ENCODE measurements at regions not wholly inside any gene's neighbourhood (a gene's known extent, or its start where the extent isn't known, plus 50 kb on each side); places are given as distances from the start of the nearest gene placed in this dataset.
"Not testable (repeated sequence)": the region's sequence is repeated elsewhere in the genome, so short reads cannot be mapped to it uniquely, and the experiment has no call there.

GRCh38 chr2:34787341-34787740 lies 1188.2 kb upstream of the FAM98A start:
- no peak for FAIRE-seq

DNA sequence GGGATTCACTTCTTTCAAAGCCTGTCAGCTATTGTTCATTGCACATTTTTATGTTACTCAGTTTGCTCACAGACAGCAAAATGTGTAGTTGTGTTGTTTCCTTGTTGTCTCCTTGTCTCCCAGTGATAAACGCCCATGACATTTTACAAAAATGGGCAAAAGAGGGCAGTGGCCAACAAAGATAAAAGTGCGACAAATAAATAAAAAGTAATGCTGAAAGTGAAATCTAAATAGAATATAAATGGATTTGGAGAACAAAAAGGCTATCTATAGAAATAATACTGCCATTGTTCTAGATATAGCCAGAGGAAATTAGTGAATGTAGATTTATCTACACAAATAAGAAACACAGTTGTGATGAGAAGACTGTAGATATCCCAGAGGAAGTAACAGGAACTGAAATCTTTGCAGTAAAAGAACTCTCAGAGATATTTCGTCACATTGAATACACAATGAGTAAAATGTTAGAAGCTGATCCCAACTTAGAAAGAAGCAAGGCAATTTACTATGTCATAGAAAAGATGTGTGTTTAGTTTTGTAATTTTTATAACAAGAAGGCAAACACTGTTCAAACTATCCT lies 1186.2 kb upstream of the FAM98A start:
- no peak for FAIRE-seq

DNA sequence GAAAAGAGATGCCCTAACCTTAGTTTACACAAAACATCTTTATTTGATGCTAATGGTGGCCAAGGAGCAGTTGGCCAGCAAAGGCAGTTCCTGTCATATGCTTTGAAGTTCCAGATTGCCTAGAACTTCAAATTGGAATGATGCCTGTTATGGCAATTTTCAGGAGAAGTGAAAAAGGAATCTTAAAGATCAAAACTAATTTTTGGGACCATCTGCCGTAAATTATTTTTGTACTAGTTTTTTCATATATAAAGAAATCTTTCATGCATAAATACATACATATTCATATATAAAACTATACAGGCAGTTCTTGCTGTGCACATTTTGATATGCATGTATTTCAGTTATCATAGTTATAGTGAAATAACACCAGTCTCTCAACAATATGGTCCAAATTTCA lies 1185.6 kb upstream of the FAM98A start:
- FAIRE-seq = no peak

DNA sequence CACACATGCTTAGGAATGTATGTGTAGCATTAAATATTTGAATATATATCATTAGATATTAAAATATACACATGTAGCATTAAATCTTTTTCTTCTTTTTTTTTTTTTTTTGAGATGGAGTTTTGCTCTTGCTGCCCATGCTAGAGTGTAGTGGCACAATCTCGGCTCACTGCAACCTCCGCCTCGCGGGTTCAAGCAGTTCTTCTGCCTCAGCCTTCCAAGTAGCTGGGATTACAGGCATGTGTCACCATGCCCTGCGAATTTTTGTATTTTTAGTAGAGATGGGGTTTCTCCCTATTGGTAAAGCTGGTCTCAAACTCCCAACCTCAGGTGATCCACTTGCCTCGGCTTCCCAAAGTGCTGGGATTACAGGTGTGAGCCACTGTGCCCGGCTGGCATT lies 1151.6 kb upstream of the FAM98A start:
- not testable (repeated sequence) for FAIRE-seq

DNA sequence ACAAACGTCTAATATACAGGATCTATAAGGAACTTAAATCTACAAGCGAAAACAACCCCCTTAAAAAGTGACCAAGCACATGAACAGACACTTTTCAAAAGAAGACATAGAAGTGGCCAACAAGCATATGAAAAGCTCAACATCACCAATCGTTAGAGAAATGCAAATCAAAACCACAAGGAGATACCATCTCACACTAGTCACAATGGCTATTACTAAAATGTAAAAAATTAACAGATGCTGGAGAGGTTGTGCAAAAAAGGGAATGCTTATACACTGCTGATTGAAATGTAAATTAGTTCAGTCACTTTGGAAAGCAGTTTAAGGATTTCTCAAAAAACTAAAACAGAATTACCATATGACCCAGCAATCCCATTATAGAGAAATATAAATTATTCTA lies 1148.5 kb upstream of the FAM98A start:
- FAIRE-seq = no peak

DNA sequence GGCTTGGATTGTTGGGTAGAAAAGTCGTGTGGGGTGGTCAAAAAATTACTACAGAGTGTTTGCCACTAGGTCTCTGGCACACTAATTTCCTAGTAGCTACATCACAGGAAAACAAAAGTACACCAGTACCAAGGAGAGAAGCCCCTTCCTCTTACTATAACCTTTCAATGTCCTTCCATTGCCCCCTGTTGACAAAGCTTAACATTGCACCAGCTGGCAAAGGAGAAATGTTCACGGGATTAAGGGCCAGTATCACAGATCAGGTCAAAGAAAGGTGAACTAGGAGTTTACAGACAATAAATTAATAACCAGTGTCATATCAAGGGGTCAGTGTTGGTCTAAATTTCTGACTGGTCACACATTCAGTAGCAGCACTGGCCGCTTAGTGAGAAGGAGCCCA lies 1139.6 kb upstream of the FAM98A start:
- FAIRE-seq = no peak

DNA sequence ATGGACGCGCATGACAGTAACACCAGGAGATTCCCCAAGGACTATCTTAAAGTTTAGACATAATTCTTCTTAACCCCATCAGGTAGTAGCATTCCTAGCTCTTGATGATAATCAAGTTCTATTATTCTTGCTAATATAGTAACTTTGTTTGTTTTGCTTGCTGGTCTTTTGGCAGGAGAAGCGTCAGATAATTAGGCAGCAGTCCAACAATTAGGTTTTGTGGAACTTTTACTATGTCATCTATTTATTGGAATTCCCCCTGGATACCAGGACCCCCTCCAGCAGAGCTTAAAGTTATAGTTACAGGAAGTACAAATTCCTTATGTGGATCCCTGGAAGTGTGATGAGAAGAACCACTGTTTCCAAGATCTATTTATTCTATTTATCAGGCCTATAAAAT lies 1138.0 kb upstream of the FAM98A start:
- no peak for FAIRE-seq

GRCh38 chr2:34736482-34736881 lies 1137.4 kb upstream of the FAM98A start:
- no peak for FAIRE-seq

DNA sequence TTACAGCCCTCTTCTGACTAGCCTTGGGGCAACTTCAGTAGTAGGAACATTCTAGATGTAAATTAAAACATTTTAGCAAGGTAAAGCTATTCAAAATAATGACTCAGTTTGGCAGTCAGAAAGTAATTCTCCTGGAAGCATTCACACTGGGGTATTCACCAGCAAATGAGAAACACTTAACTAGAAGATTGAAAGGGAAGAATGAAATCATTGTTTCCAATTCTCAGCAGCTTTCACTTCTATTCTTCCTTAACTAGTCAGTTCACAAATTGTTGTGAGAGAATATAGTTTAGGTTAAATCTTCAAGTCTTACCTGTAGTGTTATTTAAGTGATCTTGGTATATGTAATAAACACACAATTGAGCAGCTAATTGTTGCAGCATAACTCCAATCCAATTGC lies 1135.6 kb upstream of the FAM98A start:
- FAIRE-seq = no peak

- FAIRE-seq = no peak
Measured at GRCh38 chr2:34734042-34734441, 1134.9 kb upstream of the FAM98A start.

DNA sequence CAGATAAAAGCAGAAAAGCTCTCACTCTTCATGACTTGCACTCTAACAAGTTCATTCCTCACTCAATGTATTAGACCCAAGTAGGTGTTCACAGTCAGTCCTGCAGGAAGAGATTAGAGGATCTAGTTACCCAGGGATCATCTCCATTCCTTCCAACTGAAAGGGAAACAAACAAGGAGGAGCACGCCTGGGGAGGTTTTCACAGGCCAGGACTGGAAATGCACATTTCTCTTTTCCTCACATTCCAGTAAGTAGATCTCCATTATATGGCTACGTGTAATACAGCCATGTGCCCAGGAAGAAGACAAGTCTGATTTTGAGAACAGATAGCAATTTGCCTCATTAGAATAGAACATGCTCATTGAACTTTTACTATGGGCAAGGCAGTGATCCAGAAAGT lies 1132.2 kb upstream of the FAM98A start:
- no peak for FAIRE-seq

DNA sequence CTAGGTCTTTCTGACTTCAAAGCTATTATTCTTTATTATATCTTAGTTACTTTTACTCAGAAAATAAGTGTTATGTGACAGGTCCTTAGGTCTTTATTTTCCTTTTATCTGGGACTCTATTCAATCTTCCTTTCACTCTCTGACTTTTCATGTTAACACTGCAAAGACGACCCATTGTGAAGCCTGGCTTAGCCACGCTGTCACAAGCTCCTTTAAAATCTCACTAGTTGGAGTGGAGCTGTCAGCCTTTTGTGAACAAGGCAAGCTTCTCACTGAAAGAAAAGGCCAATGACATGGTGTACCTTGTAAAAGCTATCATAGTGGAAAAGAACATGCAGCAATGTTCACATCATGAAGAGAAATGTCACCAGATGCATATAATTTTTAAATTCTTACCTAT lies 1130.7 kb upstream of the FAM98A start:
- FAIRE-seq = no peak

DNA sequence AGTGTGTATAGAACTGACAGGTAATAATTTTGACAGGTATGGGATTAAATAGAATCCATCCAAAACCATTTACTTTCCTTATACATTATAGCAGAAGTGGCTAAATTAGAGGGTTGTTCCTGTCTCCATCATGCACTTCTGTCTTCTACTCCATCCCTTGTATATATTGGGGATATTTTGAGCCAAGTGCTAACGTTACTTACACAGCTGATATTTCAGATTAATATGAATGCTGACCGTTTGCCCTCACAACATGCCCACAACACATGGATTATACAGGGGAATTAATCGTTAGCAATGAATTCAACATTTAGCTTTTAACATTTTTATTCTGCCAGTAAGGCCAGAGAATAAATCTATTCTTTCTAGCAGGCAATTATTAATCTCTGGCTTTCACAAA lies 1125.0 kb upstream of the FAM98A start:
- no peak for FAIRE-seq

DNA sequence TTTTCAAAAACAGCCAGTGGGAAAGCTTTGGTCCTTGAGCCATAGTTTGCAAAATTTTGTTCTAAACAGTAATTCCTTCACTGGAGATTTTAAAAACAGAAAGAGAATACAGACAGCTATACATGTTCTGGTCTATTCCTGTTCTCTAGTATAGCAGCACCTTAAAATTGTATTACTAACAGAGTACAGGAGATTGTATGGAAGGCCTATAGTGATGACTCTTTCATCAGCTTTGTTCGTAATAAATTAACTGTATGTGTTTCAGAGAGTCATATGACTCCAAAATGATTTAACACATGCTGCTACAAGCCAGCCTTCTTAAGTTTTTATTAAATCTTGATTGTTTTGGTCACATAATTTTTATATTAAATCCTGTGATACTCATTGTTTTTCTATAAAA lies 1124.6 kb upstream of the FAM98A start:
- FAIRE-seq = no peak

DNA sequence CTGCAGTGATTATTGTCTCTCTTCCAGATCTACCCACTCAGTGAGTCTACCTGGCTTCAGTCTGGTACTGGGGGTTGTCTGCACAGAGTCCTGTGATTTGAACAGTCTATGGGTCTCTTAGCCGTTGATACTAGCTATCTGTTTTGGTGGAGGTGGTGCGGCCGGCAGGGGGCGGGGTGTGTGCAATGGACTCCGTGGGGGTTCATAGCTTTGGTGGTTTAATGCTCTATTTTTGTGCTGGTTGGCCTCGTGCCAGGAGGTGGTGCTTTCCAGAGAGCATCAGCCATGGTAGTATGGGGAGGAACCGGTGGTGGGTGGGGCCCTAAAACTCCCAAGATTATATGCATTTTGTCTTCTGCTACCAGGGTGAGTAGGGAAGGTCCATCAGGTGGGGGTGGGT lies 1120.1 kb upstream of the FAM98A start:
- no peak for FAIRE-seq

DNA sequence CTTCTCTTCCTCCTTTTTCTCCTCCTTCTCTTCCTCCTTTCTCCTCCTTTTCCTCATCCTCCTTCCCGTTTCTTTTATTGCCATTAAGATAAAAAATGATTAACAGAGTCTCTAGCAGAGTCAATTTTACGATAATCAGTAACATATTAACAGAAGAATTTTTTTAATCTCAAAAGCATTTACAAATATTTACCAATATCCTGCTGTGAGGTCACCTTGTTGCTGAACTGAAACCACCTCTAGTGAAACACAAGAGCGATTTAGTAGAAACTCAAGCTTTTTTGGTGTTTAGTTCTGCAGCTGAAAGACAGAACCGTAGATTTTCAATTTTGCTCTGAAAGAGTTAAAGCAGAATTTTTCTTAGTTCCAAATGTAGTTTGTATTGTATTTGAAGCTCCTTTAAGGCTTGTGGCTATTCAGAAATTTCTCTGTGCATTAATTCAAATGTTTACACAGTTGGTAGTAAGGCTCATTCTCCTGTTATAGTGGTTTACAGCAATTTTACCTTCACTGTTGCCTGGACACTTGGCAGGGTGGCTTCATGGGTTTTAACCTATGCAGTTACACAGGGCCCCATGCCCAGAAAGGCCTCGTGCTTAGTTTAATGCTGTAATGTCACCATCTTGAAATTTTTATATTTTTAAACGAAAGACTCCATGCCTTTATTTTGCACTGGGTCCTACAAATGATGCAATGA lies 1106.6 kb upstream of the FAM98A start:
- no peak for FAIRE-seq

DNA sequence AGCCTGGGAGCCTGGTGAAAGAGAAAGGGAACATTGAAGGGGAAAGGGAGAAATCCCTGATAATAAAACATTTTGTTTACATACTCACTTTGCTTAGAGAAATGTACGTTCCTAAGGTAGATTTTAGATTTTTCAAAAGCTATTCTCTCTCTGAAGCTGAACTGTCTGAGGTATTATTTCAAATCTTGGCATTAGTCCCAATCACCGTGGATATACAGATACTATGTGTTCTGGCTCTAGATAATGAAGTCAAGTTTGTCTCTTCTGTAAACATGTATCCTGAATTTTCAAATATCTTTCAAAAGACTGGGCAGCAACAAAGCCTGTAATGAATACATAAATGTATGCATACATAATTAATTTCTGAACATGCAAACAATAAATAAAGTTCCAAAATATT lies 1104.2 kb upstream of the FAM98A start:
- FAIRE-seq = no peak

GRCh38 chr2:34702391-34702790 lies 1103.3 kb upstream of the FAM98A start:
- FAIRE-seq = not testable (repeated sequence)

DNA sequence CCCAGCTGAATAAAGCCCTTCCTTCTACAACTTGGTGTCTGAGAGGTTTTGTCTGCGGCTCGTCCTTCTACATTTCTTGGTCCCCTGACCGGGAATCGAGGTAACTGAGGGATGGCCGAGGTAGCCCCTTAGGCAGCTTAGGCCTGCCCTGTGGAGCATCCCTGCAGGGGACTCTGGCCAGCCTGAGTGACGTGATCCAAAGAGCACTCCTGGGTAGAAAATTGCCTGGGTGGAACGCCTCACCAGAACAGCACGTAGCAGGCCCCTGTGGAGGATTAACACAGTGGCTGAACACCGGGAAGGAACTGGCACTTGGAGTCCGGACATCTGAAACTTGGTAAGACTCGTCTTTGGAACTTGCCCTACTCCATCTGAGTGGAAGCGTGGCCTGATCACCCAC lies 1078.5 kb upstream of the FAM98A start:
- FAIRE-seq = not testable (repeated sequence)

- FAIRE-seq = not testable (repeated sequence)
Measured at GRCh38 chr2:34677119-34677531, 1078.0 kb upstream of the FAM98A start.

- no peak for FAIRE-seq
Measured at GRCh38 chr2:34670482-34670881, 1071.4 kb upstream of the FAM98A start.

DNA sequence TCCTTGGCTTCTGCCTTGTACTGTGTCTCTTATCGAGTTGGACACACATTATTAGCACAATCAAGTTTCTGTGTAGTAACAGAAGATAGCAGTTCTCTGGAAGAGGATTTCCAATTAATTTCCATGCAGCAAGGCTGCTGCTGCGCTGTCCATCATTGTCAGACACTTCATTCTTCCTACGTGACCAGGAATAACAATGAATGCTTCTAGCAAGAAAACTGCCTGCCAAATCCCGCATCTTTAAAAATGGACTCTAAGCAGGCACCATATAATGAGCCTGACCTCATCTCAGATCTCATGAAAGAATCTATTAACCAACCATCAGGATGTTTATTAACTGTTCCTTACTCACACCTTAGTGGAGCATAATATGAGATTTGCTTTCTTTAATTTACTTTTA lies 1067.7 kb upstream of the FAM98A start:
- no peak for FAIRE-seq

GRCh38 chr2:34664266-34664665 lies 1065.2 kb upstream of the FAM98A start:
- FAIRE-seq = no peak

GRCh38 chr2:34663314-34663713 lies 1064.2 kb upstream of the FAM98A start:
- FAIRE-seq = no peak

DNA sequence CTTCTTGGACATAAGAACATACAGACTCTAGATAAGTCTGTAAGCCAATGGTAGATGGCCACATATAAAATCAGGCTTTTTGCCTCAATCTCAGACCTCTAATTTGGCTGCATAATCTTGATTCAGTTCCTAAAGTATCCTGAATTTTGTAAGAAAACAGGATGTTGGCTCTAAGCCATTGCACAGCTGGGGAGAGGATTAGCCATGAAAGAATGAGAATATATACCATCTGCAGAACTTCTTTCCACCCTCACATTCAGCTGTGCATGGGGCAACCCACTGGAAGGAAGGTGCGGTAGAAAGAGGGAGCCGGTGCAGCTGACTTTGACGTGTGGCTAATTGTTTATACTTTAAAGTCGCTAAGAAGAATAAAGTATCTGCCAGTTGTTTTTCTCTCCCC lies 1061.6 kb upstream of the FAM98A start:
- no peak for FAIRE-seq

All from G401.6 (cell line).